NCI-H69 (cell line): ENCODE measurements at regions not wholly inside any gene's neighbourhood (a gene's known extent, or its start where the extent isn't known, plus 50 kb on each side); places are given as distances from the start of the nearest gene placed in this dataset.

Source experiments
- DNase-seq: peaks from one replicate; lab custom pipeline; 2025; lab: John Stamatoyannopoulos, UW

- peak; percentile 53 for DNase-seq
Observed at GRCh38 chr5:105587963-105588662, 2025.5 kb upstream of the NUDT12 start.

GRCh38 chr5:105581988-105582690 is 2019.5 kb upstream of the NUDT12 start:
- peak; percentile 96 for DNase-seq

DNA sequence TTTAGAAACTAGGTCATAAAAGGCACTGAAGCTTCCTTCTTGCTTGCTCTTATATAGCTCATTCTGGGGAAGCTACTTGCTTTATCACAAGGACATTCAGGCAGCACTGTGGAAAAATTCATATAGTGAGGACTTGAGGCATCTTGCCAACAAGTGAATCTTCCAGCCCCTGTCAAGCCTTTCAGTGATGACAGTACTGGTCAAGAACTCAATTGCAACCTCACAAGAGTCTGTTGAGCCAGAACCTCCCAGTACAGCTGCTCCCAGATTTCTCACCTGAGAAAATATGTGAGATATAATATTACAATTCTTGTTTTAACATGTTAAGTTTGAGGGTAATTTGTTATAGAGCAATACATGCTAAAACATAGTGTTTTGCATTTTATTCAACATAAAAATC is 2011.0 kb upstream of the NUDT12 start:
- peak; percentile 60 for DNase-seq

DNA sequence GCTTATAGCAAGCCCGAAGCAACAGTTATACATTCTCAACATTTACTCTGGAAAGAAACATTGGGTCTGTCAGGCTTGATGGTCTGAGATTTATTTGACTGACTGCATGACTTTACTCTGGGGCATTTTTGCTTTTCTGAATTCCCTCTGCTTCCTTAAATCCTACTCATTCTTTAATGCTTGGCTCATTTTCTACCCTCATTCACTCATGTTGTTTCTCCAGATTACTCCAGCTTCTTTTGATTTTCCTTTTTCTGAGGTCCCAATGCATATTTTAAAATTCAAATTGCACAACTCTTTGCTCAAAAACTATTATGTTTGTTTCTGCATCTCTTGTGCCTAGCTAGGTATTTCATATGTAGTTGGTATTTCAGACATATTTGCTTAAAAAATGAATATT is 2002.9 kb upstream of the NUDT12 start:
- DNase-seq: no peak

DNA sequence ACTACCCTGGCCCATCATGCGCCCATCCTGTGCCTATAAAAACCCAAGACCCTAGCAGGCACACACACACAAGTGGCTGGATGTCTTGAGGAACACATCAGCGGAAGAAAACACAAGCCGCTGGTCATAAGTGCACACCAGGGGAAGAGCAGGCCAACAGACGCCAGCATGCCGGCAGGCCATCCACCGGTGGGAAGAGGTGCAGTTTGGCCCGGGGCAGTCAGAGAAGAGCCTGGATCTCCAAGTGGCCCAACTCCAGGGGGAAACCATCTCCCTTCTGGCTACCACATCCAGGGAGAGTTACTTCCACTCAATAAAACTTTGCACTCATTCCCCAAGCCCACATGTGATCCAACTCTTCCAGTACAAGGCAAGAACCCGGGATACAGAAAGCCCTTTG is 2001.3 kb upstream of the NUDT12 start:
- DNase-seq: no peak

DNA sequence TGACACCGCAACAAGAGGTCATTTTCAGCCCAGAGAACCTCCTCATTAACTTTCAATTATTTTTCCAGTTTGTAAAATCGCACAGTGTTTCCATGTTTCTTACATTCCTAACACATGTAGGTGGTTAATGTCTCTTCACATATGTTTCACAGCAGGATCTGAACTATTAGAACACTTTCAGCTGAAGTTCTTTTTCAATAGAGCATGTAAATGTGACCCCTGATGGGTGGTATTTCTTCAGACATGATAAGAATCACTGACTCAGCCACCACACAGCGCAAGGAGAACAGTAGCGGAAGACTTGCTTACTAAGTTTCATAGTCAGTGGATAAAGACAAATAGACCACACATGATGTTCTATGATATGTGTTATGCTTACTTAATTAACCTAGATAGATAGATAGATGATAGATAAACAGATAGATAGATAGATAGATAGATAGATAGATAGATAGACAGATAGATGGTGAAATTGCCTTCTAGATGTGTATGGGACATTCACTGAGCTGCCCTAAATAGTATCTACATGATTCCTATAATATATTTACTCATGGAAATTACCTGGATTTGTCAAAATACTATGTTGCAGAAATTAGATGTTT is 1992.1 kb upstream of the NUDT12 start:
- DNase-seq: peak; percentile 9

DNA sequence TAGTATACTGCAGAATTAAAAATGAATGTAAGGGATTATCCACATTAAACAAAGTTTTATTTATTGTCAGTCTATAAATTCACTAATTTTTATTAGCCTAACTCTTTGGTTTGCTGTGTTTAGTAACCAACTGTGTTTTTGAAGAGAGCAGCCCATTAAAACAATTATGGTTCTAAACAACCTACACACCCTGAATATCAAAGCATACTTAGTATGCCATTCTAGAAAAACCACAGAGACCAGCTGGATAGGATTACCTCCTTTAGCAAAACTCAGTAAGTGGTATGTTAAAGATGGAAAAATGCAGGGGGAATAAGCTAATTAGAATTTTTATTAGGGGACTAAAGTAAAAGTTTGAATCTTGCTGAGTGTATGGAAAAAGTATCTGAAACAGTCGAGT is 1981.7 kb upstream of the NUDT12 start:
- DNase-seq: peak; percentile 33

DNA sequence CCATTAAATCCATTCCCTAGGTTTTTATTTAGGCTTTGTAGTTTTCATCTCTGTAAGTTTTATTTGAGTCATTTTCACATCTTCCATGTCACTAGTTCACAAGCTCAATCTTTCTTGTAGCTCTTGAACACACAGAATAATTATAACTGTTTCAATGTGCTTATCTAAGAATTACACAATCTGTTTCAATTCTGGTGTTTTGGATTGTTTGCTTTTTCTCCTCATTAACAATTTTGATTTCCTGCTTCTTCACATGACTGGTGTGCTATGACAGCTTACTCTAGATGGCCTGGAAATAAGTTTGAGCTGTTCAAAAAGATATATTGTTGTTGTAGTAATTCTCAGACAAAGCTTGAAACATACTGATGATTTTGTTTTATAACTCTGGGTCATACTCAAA is 1974.1 kb upstream of the NUDT12 start:
- peak; percentile 35 for DNase-seq

GRCh38 chr5:105530716-105531261 is 1968.2 kb upstream of the NUDT12 start:
- DNase-seq: no peak

DNA sequence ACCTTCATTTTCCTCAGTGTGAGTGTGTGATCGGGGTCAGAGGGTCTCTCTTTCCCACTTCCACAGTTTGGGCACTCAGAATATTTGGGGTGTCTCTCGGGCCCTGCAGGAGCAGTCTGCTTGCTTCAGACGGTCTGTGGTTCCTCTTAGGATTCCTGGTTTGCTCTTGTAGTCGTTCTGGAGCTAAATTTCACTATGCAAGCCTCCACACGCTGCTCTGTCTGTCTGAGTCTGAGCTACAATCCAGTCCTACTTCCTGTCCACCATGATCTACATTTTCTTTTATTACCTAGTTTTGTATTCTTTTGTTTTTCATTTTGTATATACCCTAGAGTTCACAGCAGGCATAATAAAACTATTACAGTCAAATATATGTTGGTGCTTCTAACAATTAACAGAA is 1967.3 kb upstream of the NUDT12 start:
- DNase-seq: no peak

- DNase-seq: peak; percentile 14
Observed at GRCh38 chr5:105508519-105508918, 1945.9 kb upstream of the NUDT12 start.

DNA sequence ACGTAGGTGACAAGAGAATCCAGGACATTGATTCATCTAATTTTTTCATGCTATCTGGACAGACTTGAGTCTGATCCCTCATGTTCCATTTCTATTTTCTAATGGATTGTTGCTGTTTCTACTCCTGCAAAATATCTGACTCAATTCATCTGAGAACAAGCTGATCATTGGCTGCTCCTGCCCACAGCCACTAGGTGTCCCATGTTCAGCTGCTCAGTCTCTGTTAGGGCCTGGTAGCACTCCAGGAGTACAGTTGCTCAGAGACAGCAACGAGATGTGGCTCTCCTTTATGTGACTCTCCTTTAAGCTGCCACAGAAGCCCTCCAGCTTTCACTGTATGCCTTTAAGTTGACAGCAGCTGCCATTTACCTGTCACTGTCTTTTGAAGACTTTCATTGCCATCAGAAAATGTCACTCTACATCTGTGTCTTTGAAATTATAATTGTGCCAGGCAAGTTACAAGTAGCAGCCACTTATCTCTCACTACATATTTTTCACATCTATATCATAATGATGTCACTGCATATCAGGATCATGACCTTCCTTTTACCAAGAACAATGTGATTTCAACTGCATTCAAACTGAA is 1944.2 kb upstream of the NUDT12 start:
- peak; percentile 52 for DNase-seq

DNA sequence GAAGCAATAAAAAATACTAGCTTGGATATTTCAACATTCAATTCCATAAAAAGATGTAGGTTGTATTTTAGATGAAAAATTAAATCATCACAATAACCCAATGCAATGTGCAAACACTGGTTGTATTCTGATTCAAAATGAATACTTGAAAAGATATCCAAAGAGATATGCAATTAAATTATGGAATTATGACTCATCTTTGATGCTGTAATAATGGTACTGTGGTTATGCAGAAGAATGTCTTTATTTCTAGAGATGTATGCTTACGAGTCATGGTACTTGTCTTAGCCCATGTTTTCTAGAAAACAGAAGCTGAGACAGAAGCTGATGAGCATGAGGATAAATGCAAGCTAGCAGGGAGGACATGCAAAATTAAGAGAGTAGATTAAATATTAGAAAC is 1941.4 kb upstream of the NUDT12 start:
- no peak for DNase-seq

DNA sequence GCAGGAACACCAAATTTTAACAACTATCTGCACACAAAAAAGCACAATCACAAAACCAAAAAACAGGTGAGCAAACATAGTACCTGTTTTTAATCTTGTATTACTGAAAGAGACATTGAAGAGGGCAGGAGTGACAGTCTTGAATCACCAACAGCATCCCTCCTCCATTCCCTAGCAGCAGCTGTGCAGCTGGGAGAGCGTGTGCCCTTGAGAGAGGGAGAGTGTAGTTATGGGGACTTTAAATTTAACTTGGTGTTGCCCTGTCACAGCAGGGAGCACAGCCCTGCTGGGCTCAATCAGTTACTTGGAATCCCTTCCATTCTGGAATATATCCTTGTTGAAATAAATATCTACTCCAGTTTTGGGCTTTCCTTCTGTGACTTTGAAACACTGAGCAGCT is 1938.7 kb upstream of the NUDT12 start:
- DNase-seq: peak; percentile 73

- DNase-seq: peak; percentile 85
Observed at GRCh38 chr5:105475401-105475800, 1912.8 kb upstream of the NUDT12 start.

GRCh38 chr5:105462377-105462776 is 1899.8 kb upstream of the NUDT12 start:
- no peak for DNase-seq

- peak; percentile 19 for DNase-seq
Observed at GRCh38 chr5:105460721-105461120, 1898.1 kb upstream of the NUDT12 start.

GRCh38 chr5:105453216-105453807 is 1890.7 kb upstream of the NUDT12 start:
- no peak for DNase-seq

- no peak for DNase-seq
Observed at GRCh38 chr5:105448271-105448670, 1885.7 kb upstream of the NUDT12 start.

GRCh38 chr5:105430516-105430915 is 1867.9 kb upstream of the NUDT12 start:
- DNase-seq: no peak

DNA sequence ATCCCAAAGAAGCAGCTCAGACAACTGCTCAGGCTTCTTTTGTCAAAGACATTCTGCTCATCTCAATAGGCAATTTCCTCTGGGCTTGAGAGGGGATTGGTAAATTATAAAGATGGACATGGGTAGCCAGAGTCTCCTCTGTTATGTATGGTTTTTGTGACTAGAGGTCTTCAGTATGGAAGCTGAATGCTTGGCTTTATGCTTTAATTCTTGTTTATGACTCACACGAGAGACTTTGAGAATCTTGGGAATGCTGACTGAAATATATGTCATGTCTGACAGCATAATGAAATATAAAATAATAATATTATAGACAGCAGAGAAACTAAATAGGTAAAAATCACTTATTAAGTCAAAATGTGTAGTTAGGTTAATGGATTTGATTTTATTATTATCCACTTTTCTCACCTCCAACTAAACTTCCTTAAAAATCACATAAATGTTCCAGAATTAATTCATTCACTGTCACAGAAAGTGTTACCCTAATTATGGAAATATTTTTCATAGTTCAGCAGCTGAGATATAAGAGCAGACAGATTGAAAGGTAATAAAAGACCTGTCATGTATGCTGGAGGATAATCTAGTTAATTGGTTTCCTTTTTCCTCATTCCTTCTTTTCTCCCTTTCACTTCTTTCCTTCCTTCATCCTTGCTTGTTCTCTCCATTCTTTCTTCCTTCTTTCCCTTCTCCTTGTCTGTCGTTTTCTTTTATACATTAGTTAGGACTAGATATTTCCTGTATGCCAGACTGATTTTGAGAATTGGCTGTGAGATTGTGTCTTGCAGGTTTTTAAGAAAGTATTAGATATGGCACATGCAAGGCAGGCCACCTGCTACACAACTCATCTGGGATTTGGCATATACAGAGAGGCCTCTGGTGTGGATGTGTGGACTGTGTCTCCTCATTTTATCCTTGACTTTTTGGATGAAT is 1866.1 kb upstream of the NUDT12 start:
- peak; percentile 22 for DNase-seq
